Upper lobe of right lung (tissue), 1 donor: ENCODE measurements at regions not wholly inside any gene's neighbourhood (a gene's known extent, or its start where the extent isn't known, plus 50 kb on each side); places are given as distances from the start of the nearest gene placed in this dataset.

Source experiments
- ATAC-seq: fragments of 200-7000 bp; cut with Tn5 transposase; one replicate; pipeline ENCODE4 v1.9.1; 2020; ENCODE audit warnings: mild to moderate bottlenecking, moderate library complexity
- DNase-seq: peaks from one replicate; pipeline ENCODE4 v3.0.0-alpha.2; 2020
- H3K27ac ChIP-seq: fragments of 200-600 bp; one replicate; pipeline ENCODE4 v1.8.0; 2022
- H3K27me3 ChIP-seq: fragments of 200-600 bp; one replicate; pipeline ENCODE4 v1.8.0; 2022; ENCODE audit warnings: mild to moderate bottlenecking
- H3K36me3 ChIP-seq: fragments of 200-600 bp; one replicate; pipeline ENCODE4 v1.8.0; 2022
- H3K4me1 ChIP-seq: fragments of 200-600 bp; one replicate; pipeline ENCODE4 v1.8.0; 2022
- H3K4me3 ChIP-seq: fragments of 200-600 bp; one replicate; pipeline ENCODE4 v1.8.0; 2022; ENCODE audit warnings: mild to moderate bottlenecking
- H3K9me3 ChIP-seq: fragments of 200-600 bp; one replicate; pipeline ENCODE4 v1.8.0; 2022
- intact Hi-C: fragments of 100-400 bp; cut with DNase I; formaldehyde crosslinking; loops from one replicate; pipeline ENCODE4 v1.11.0; 2022
- TF ChIP-seq, protein P1 (sequence below): fragments of 200-600 bp; IDR thresholded peaks from one replicate; pipeline ENCODE4 v1.8.0; 2022; ENCODE audit warnings: antibody characterized with exemption
- donor health status: DM: no; HTN: yes; CAD: no; lungs with severe emphysema.

- Histone ChIP-seq H3K4me3 (no peak overlapping the region), H3K4me1 (no peaks in the 10 kb centered on the region), H3K27me3 (no peaks in the 10 kb centered on the region), H3K36me3 (no peaks in the 10 kb centered on the region), H3K9me3 (no peaks in the 10 kb centered on the region), H3K27ac (no peak overlapping the region)
- no peak for ATAC-seq
- DNase-seq: no peak
- TF ChIP-seq, protein P1, sequence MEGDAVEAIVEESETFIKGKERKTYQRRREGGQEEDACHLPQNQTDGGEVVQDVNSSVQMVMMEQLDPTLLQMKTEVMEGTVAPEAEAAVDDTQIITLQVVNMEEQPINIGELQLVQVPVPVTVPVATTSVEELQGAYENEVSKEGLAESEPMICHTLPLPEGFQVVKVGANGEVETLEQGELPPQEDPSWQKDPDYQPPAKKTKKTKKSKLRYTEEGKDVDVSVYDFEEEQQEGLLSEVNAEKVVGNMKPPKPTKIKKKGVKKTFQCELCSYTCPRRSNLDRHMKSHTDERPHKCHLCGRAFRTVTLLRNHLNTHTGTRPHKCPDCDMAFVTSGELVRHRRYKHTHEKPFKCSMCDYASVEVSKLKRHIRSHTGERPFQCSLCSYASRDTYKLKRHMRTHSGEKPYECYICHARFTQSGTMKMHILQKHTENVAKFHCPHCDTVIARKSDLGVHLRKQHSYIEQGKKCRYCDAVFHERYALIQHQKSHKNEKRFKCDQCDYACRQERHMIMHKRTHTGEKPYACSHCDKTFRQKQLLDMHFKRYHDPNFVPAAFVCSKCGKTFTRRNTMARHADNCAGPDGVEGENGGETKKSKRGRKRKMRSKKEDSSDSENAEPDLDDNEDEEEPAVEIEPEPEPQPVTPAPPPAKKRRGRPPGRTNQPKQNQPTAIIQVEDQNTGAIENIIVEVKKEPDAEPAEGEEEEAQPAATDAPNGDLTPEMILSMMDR: no peak
- intact Hi-C loops: no loop called here
These were observed 566.1 kb downstream of the TFAP2B start for GRCh38 chr6:51384736-51385135.

- DNase-seq (no peak), ATAC-seq (no peak)
- no peaks in the 10 kb centered on the region for H3K36me3 ChIP-seq
- H3K9me3 ChIP-seq: no peaks in the 10 kb centered on the region
- no peak overlapping the region for H3K4me3 ChIP-seq
- no peak overlapping the region for H3K27ac ChIP-seq
- TF ChIP-seq, protein P1: no peak
- intact Hi-C loops: no loop called here
- H3K27me3 ChIP-seq: no peaks in the 10 kb centered on the region
- no peaks in the 10 kb centered on the region for H3K4me1 ChIP-seq
These were observed 567.7 kb downstream of the TFAP2B start for GRCh38 chr6:51386347-51386836.

DNA sequence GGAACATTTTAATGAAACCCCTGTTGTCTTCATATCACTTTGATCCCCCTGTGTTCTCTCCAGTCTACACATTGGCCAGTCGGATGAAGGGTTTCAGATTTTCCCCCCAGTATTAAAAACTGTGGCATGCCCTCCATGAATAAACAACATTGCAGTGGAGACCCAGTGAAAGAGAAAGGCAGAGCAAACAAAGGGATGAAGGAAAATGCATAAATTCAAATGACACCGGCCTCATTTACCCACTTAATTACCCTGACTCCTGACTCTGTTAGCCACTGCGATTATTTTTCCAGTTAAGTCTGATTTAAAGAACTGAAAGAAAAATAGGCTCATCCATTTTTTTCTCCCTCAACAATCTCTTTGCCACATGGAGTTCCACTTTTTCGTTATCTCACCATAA, 569.2 kb downstream of the TFAP2B start:
- Histone ChIP-seq H3K27ac (no peak overlapping the region), H3K9me3 (no peaks in the 10 kb centered on the region), H3K4me3 (no peak overlapping the region), H3K4me1 (no peaks in the 10 kb centered on the region), H3K27me3 (no peaks in the 10 kb centered on the region), H3K36me3 (no peaks in the 10 kb centered on the region)
- intact Hi-C loops: no loop called here
- DNase-seq: no peak
- no peak for ATAC-seq
- TF ChIP-seq, protein P1: no peak

DNA sequence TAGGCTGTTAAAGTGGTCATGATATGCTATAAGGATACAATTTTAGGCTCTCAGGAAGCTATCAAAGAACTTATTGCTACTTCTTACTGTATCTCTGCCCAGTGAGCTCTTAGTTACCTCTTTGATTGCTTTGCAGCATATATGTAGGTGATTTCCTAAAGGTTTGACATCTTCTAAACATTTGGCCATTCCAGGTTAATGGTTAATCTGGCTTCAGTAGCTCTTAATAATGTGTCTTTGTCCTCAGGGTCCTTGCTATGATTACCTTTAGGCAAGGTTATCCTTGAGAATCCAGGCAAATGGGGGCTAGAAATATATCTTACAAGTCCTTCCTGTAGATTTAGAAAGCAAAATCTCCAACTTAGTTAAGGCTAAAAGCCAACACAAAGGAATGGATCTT, 575.4 kb downstream of the TFAP2B start:
- Histone ChIP-seq H3K4me1 (no peaks in the 10 kb centered on the region), H3K4me3 (no peak overlapping the region), H3K9me3 (no peaks in the 10 kb centered on the region), H3K27me3 (no peaks in the 10 kb centered on the region), H3K36me3 (no peaks in the 10 kb centered on the region), H3K27ac (no peak overlapping the region)
- intact Hi-C loops: no loop called here
- no peak for ATAC-seq
- no peak for DNase-seq
- TF ChIP-seq, protein P1: no peak

- ATAC-seq: no peak
- intact Hi-C loops: no loop called here
These were observed 577.9 kb downstream of the TFAP2B start for GRCh38 chr6:51396583-51396982.

More at GRCh38 chr6:51396583-51396982, 577.9 kb downstream of the TFAP2B start:
- Histone ChIP-seq H3K4me3 (no peak overlapping the region), H3K4me1 (no peaks in the 10 kb centered on the region), H3K27me3 (no peaks in the 10 kb centered on the region), H3K36me3 (no peaks in the 10 kb centered on the region), H3K9me3 (no peaks in the 10 kb centered on the region), H3K27ac (no peak overlapping the region)
- DNase-seq: no peak
- TF ChIP-seq, protein P1: no peak
